GM04504 (cell line): ENCODE measurements at regions not wholly inside any gene's neighbourhood (a gene's known extent, or its start where the extent isn't known, plus 50 kb on each side); places are given as distances from the start of the nearest gene placed in this dataset.

Experiments used
- DNase-seq: peaks from one replicate; pipeline ENCODE4 v3.0.0-alpha.2; 2012; ENCODE audit warnings: low read depth

GRCh38 chr2:14344355-14344754, 288.2 kb upstream of the LRATD1 start:
- no peak for DNase-seq

GRCh38 chr2:14348247-14348646, 284.3 kb upstream of the LRATD1 start:
- peak; percentile 15 for DNase-seq

- no peak for DNase-seq
Observed at GRCh38 chr2:14350856-14351255, 281.7 kb upstream of the LRATD1 start.

GRCh38 chr2:14352067-14352466, 280.4 kb upstream of the LRATD1 start:
- DNase-seq = no peak

- DNase-seq = no peak
Observed at GRCh38 chr2:14354231-14354630, 278.3 kb upstream of the LRATD1 start.

- DNase-seq = no peak
Observed at GRCh38 chr2:14355102-14355501, 277.4 kb upstream of the LRATD1 start.

- DNase-seq = no peak
Observed at GRCh38 chr2:14358339-14358738, 274.2 kb upstream of the LRATD1 start.

GRCh38 chr2:14358774-14359173, 273.7 kb upstream of the LRATD1 start:
- DNase-seq = no peak

- no peak for DNase-seq
Observed at GRCh38 chr2:14363137-14363536, 269.4 kb upstream of the LRATD1 start.

- DNase-seq = no peak
Observed at GRCh38 chr2:14363976-14364375, 268.5 kb upstream of the LRATD1 start.

- DNase-seq = no peak
Observed at GRCh38 chr2:14364471-14364870, 268.0 kb upstream of the LRATD1 start.

- peak; percentile 6 for DNase-seq
Observed at GRCh38 chr2:14385043-14385442, 247.5 kb upstream of the LRATD1 start.

- DNase-seq = no peak
Observed at GRCh38 chr2:14387332-14387731, 245.2 kb upstream of the LRATD1 start.

GRCh38 chr2:14388724-14389123, 243.8 kb upstream of the LRATD1 start:
- no peak for DNase-seq

- DNase-seq = no peak
Observed at GRCh38 chr2:14396533-14397083, 235.9 kb upstream of the LRATD1 start.

- no peak for DNase-seq
Observed at GRCh38 chr2:14398641-14399040, 233.9 kb upstream of the LRATD1 start.

- no peak for DNase-seq
Observed at GRCh38 chr2:14401873-14402272, 230.6 kb upstream of the LRATD1 start.

GRCh38 chr2:14408695-14409094, 223.8 kb upstream of the LRATD1 start:
- no peak for DNase-seq

- no peak for DNase-seq
Observed at GRCh38 chr2:14417551-14417950, 215.0 kb upstream of the LRATD1 start.

GRCh38 chr2:14418115-14418514, 214.4 kb upstream of the LRATD1 start:
- DNase-seq = no peak

GRCh38 chr2:14420851-14421250, 211.7 kb upstream of the LRATD1 start:
- DNase-seq = no peak

- no peak for DNase-seq
Observed at GRCh38 chr2:14422426-14422825, 210.1 kb upstream of the LRATD1 start.

- no peak for DNase-seq
Observed at GRCh38 chr2:14423145-14423906, 209.2 kb upstream of the LRATD1 start.
